ENCODE measurements at regions not wholly inside any gene's neighbourhood (a gene's known extent, or its start where the extent isn't known, plus 50 kb on each side); places are given as distances from the start of the nearest gene placed in this dataset.

- H3K4me3 ChIP-seq (ENCODE audit: low read length): no peak overlapping the region
- no peak for TF ChIP-seq CTCF (IDR thresholded peaks at IDR 0.05; ENCODE audit: low read depth, low read length)
- no peak for TF ChIP-seq EZH2phosphoT487 (IDR thresholded peaks at IDR 0.05; ENCODE audit: low read depth)
- H3K79me2 ChIP-seq (ENCODE audit: low read length): peaks cover 66% of the 10 kb centered on the region
- peaks cover 11% of the 10 kb centered on the region; the same call in 1 of the 2 replicates for H3K4me1 ChIP-seq (ENCODE audit: low read length)
- no peak overlapping the region for H3K4me2 ChIP-seq (ENCODE audit: low read length)
- H3K9me3 ChIP-seq (ENCODE audit: insufficient read depth, low read length): no peaks in the 10 kb centered on the region
- peaks cover 52% of the 10 kb centered on the region for H4K20me1 ChIP-seq (ENCODE audit: insufficient read depth, low read length)
- H3K36me3 ChIP-seq (replicated peaks; ENCODE audit: low read depth, low read length): peaks cover 46% of the 10 kb centered on the region
- H2AFZ ChIP-seq (ENCODE audit: low read depth, low read length): no peak overlapping the region
- no peak overlapping the region for H3K27ac ChIP-seq (ENCODE audit: low read length)
- H3K9ac ChIP-seq (ENCODE audit: low read length): no peak overlapping the region
- H3K27me3 ChIP-seq (ENCODE audit: low read depth, low read length): no peaks in the 10 kb centered on the region
Measured at GRCh38 chr12:24191117-24191516, 241.6 kb upstream of the SOX5 start.

GRCh38 chr12:24185782-24186181, 236.3 kb upstream of the SOX5 start:
- no peak overlapping the region for H2AFZ ChIP-seq (ENCODE audit: low read depth, low read length)
- H3K4me3 ChIP-seq (ENCODE audit: low read length): no peak overlapping the region
- peaks cover 55% of the 10 kb centered on the region for H3K79me2 ChIP-seq (ENCODE audit: low read length)
- no peak overlapping the region for H3K9ac ChIP-seq (ENCODE audit: low read length)
- no peak overlapping the region for H3K4me2 ChIP-seq (ENCODE audit: low read length)
- H4K20me1 ChIP-seq (ENCODE audit: insufficient read depth, low read length): peaks cover 68% of the 10 kb centered on the region
- no peaks in the 10 kb centered on the region for H3K9me3 ChIP-seq (ENCODE audit: insufficient read depth, low read length)
- H3K4me1 ChIP-seq (ENCODE audit: low read length): peaks cover 3% of the 10 kb centered on the region; the same call in 1 of the 2 replicates
- no peak overlapping the region for H3K27ac ChIP-seq (ENCODE audit: low read length)
- H3K27me3 ChIP-seq (ENCODE audit: low read depth, low read length): no peaks in the 10 kb centered on the region
- H3K36me3 ChIP-seq (replicated peaks; ENCODE audit: low read depth, low read length): peaks cover 57% of the 10 kb centered on the region
- no peak for TF ChIP-seq CTCF (IDR thresholded peaks at IDR 0.05; ENCODE audit: low read depth, low read length)
- TF ChIP-seq EZH2phosphoT487 (IDR thresholded peaks at IDR 0.05; ENCODE audit: low read depth): no peak

GRCh38 chr12:24177889-24178288, 228.4 kb upstream of the SOX5 start:
- no peaks in the 10 kb centered on the region for H3K27me3 ChIP-seq (ENCODE audit: low read depth, low read length)
- no peak overlapping the region for H3K9ac ChIP-seq (ENCODE audit: low read length)
- H3K4me1 ChIP-seq (ENCODE audit: low read length): peaks cover 36% of the 10 kb centered on the region
- H2AFZ ChIP-seq (ENCODE audit: low read depth, low read length): no peak overlapping the region
- no peaks in the 10 kb centered on the region for H3K9me3 ChIP-seq (ENCODE audit: insufficient read depth, low read length)
- TF ChIP-seq EZH2phosphoT487 (IDR thresholded peaks at IDR 0.05; ENCODE audit: low read depth) (no peak), CTCF (IDR thresholded peaks at IDR 0.05; ENCODE audit: low read depth, low read length) (no peak)
- peaks cover 21% of the 10 kb centered on the region for H3K36me3 ChIP-seq (replicated peaks; ENCODE audit: low read depth, low read length)
- peaks cover 57% of the 10 kb centered on the region for H4K20me1 ChIP-seq (ENCODE audit: insufficient read depth, low read length)
- H3K79me2 ChIP-seq (ENCODE audit: low read length): peaks cover 71% of the 10 kb centered on the region
- H3K27ac ChIP-seq (ENCODE audit: low read length): no peak overlapping the region
- H3K4me2 ChIP-seq (ENCODE audit: low read length): no peak overlapping the region
- no peak overlapping the region for H3K4me3 ChIP-seq (ENCODE audit: low read length)

DNA sequence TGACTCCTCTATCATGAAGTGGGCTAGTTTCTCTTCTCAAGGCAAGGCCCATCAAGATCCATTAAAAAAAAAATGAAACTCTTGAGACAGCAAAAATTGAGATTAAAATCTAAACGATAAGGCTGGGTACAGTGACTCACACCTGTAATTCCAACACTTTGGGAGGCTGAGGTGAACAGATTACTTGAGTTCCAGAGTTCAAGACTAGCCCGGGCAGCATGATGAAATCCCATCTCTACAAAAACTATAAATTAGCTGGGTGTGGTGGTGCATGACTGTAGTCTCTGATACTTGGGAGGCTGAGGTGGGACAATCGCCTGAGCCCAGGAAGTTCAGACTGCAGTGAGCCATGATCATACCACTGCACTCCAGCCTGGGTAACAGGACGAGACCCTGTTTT, 226.5 kb upstream of the SOX5 start:
- Histone ChIP-seq H3K4me3 (ENCODE audit: low read length) (no peak overlapping the region), H3K9ac (ENCODE audit: low read length) (no peak overlapping the region), H4K20me1 (ENCODE audit: insufficient read depth, low read length) (peaks cover 39% of the 10 kb centered on the region), H3K27ac (ENCODE audit: low read length) (no peak overlapping the region), H3K4me1 (ENCODE audit: low read length) (peaks cover 54% of the 10 kb centered on the region), H3K9me3 (ENCODE audit: insufficient read depth, low read length) (no peaks in the 10 kb centered on the region), H3K36me3 (replicated peaks; ENCODE audit: low read depth, low read length) (peaks cover 19% of the 10 kb centered on the region), H3K79me2 (ENCODE audit: low read length) (peaks cover 74% of the 10 kb centered on the region), H3K4me2 (ENCODE audit: low read length) (no peak overlapping the region), H3K27me3 (ENCODE audit: low read depth, low read length) (no peaks in the 10 kb centered on the region), H2AFZ (ENCODE audit: low read depth, low read length) (no peak overlapping the region)
- TF ChIP-seq EZH2phosphoT487 (IDR thresholded peaks at IDR 0.05; ENCODE audit: low read depth) (no peak), CTCF (IDR thresholded peaks at IDR 0.05; ENCODE audit: low read depth, low read length) (no peak)

Measured in OCI-LY3 (cell line).